Mucosa of rectum (tissue), 2 donors: ENCODE measurements at regions not wholly inside any gene's neighbourhood (a gene's known extent, or its start where the extent isn't known, plus 50 kb on each side); places are given as distances from the start of the nearest gene placed in this dataset.

Experiments used
- H3K27ac ChIP-seq, 2 donors: one replicate each; pipeline ENCODE4 v1.7.0; 2013; ENCODE audit warnings: inconsistent platforms in 2 of 2, low read depth in 2 of 2, low read length in 2 of 2
- H3K27me3 ChIP-seq, 2 donors: one replicate each; pipeline ENCODE4 v1.7.0; 2013; ENCODE audit warnings: low read length in 2 of 2; ENCODE audit not compliant: control insufficient read depth in 2 of 2, insufficient read depth in 2 of 2
- H3K36me3 ChIP-seq, 2 donors: one replicate each; pipeline ENCODE4 v1.7.0; 2013; ENCODE audit warnings: low read length in 2 of 2; ENCODE audit not compliant: control insufficient read depth in 2 of 2, insufficient read depth in 2 of 2
- H3K4me1 ChIP-seq, 2 donors: one replicate each; pipeline ENCODE4 v1.7.0; 2013; ENCODE audit warnings: low read length in 2 of 2, mild to moderate bottlenecking in 1 of 2; ENCODE audit not compliant: control insufficient read depth in 2 of 2, insufficient read depth in 2 of 2
- H3K4me3 ChIP-seq, 2 donors: one replicate each; pipeline ENCODE4 v1.7.0; 2013; ENCODE audit warnings: low read length in 2 of 2
- H3K9ac ChIP-seq, 2 donors: one replicate each; pipeline ENCODE4 v1.7.0; 2013; ENCODE audit warnings: low read length in 2 of 2, low read depth in 1 of 2, mild to moderate bottlenecking in 1 of 2
- H3K9me3 ChIP-seq, 2 donors: one replicate each; pipeline ENCODE4 v1.7.0; 2013; ENCODE audit warnings: low read length in 2 of 2; ENCODE audit not compliant: control insufficient read depth in 2 of 2
- donor health status: healthy.
- donor health status: Normal muscosa, but diverticular disease.

GRCh38 chr9:31950756-31951155 is 433.7 kb upstream of the ACO1 start:
- no peak overlapping the region for H3K9ac ChIP-seq
- no peak overlapping the region for H3K27ac ChIP-seq
- no peaks in the 10 kb centered on the region for H3K27me3 ChIP-seq
- no peaks in the 10 kb centered on the region for H3K36me3 ChIP-seq
- no peaks in the 10 kb centered on the region for H3K4me1 ChIP-seq
- no peak overlapping the region for H3K4me3 ChIP-seq
- H3K9me3 ChIP-seq: no peaks in the 10 kb centered on the region

- H3K27ac ChIP-seq: no peak overlapping the region
- no peaks in the 10 kb centered on the region for H3K36me3 ChIP-seq
- no peaks in the 10 kb centered on the region for H3K4me1 ChIP-seq
- peaks cover 0 to 3% of the 10 kb centered on the region in 2 donors for H3K9me3 ChIP-seq
- H3K9ac ChIP-seq: no peak overlapping the region
- H3K4me3 ChIP-seq: no peak overlapping the region
- H3K27me3 ChIP-seq: no peaks in the 10 kb centered on the region
These were observed 425.9 kb upstream of the ACO1 start for GRCh38 chr9:31958572-31958971.

- H3K36me3 ChIP-seq: no peaks in the 10 kb centered on the region
- no peak overlapping the region for H3K9ac ChIP-seq
- no peaks in the 10 kb centered on the region for H3K4me1 ChIP-seq
- H3K27me3 ChIP-seq: no peaks in the 10 kb centered on the region
- no peak overlapping the region for H3K27ac ChIP-seq
- H3K4me3 ChIP-seq: no peak overlapping the region
- no peaks in the 10 kb centered on the region for H3K9me3 ChIP-seq
These were observed 414.9 kb upstream of the ACO1 start for GRCh38 chr9:31969552-31969951.

DNA sequence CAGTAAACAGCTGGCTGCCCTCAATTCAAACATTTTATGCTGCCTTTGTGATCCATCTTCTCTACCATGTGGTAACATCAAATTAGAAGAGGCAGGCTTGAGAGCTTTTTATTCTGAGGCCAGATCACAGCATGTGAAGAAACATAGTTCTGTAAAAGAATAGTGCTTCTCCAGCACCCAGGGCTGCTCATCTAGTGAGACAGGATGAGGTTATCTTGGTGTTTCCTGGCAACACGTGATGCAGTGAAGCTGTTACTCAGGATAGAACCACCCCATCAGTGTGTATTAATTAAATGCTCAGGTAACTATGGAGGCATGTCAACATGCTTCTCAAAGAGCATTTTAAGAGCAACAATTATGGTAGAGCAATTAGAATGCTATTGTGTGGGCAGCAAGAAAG is 400.5 kb upstream of the ACO1 start:
- Histone ChIP-seq H3K9ac (no peak overlapping the region), H3K27ac (no peak overlapping the region), H3K9me3 (peaks cover 2 to 7% of the 10 kb centered on the region in 2 donors), H3K4me1 (no peaks in the 10 kb centered on the region), H3K36me3 (no peaks in the 10 kb centered on the region), H3K27me3 (no peaks in the 10 kb centered on the region), H3K4me3 (no peak overlapping the region)

- no peaks in the 10 kb centered on the region for H3K36me3 ChIP-seq
- no peaks in the 10 kb centered on the region for H3K27me3 ChIP-seq
- H3K27ac ChIP-seq: no peak overlapping the region
- no peak overlapping the region for H3K4me3 ChIP-seq
- no peaks in the 10 kb centered on the region for H3K9me3 ChIP-seq
- H3K9ac ChIP-seq: no peak overlapping the region
- no peaks in the 10 kb centered on the region for H3K4me1 ChIP-seq
These were observed 388.1 kb upstream of the ACO1 start for GRCh38 chr9:31996331-31996730.

- no peak overlapping the region for H3K9ac ChIP-seq
- H3K36me3 ChIP-seq: no peaks in the 10 kb centered on the region
- H3K27me3 ChIP-seq: no peaks in the 10 kb centered on the region
- no peak overlapping the region for H3K27ac ChIP-seq
- no peaks in the 10 kb centered on the region for H3K4me1 ChIP-seq
- no peak overlapping the region for H3K4me3 ChIP-seq
- H3K9me3 ChIP-seq: no peaks in the 10 kb centered on the region
These were observed 379.9 kb upstream of the ACO1 start for GRCh38 chr9:32004431-32005076.

DNA sequence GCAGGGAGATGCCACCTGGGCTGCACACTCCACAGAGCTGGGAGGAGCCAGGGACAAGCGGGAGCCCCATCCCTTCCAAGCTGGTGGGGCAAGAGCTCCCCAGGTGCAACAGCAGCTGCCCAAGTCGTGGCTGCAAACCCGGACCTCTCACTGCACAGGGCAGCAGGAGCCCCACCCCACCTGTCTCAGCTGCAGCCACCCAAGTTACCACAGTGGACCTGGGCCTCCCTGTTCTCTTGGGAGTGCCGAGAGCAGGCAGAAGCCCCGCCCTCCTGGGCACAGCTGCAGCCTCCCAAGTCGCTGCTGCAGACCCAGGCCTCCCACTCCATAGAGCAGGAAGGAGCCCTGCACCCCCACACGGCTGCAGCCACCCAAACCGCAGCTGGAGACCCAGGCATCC is 374.1 kb upstream of the ACO1 start:
- no peaks in the 10 kb centered on the region for H3K9me3 ChIP-seq
- no peak overlapping the region for H3K4me3 ChIP-seq

GRCh38 chr9:32011049-32011448 is 373.4 kb upstream of the ACO1 start:
- no peak overlapping the region for H3K4me3 ChIP-seq
- no peaks in the 10 kb centered on the region for H3K36me3 ChIP-seq
- no peak overlapping the region for H3K27ac ChIP-seq
- H3K4me1 ChIP-seq: no peaks in the 10 kb centered on the region
- H3K9me3 ChIP-seq: no peaks in the 10 kb centered on the region
- no peak overlapping the region for H3K9ac ChIP-seq
- no peaks in the 10 kb centered on the region for H3K27me3 ChIP-seq

More for the DNA sequence above, 374.1 kb upstream of the ACO1 start:
- Histone ChIP-seq H3K27ac (no peak overlapping the region), H3K9ac (no peak overlapping the region), H3K27me3 (no peaks in the 10 kb centered on the region), H3K36me3 (no peaks in the 10 kb centered on the region), H3K4me1 (no peaks in the 10 kb centered on the region)

DNA sequence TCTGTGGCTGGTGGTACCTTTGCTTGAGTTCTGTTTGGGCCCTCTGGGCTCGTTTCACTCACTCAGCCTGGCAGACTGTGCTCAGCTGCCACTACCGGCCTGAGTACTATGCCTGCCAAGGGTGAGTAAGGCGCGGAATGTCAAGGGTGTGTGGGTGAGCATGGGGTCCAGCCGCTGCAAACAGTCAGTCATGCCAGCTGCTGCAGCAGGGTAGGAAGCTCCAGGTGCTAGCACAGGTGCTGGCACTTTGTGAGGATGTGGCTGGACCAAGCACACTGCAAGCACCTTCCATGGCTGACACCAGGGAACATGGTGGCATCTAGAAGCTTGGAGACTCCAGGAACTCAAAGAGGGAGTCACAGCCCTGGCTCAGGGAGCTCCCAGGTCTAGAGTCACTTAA is 368.6 kb upstream of the ACO1 start:
- no peaks in the 10 kb centered on the region for H3K4me1 ChIP-seq
- no peaks in the 10 kb centered on the region for H3K9me3 ChIP-seq
- H3K4me3 ChIP-seq: no peak overlapping the region
- no peaks in the 10 kb centered on the region for H3K36me3 ChIP-seq
- no peak overlapping the region for H3K9ac ChIP-seq
- H3K27me3 ChIP-seq: no peaks in the 10 kb centered on the region
- H3K27ac ChIP-seq: no peak overlapping the region

DNA sequence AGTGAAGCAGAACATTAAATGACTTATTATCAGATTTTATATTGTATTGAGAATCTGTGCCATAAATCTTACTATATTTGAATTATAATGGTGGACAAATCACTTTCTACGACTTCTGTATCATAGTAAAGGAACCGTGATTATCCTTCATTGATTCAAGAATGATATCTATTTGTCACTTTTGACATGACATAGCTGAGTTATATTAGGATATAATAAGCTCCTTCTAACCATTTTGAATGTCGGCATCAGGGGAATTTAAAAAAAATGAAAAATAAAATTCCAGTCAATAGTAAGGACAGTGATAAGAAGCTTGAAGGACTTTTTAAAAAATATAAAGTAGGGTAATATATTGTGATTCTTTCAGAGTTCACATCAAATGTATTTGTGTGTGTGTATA is 338.9 kb upstream of the ACO1 start:
- H3K9me3 ChIP-seq: no peaks in the 10 kb centered on the region
- no peaks in the 10 kb centered on the region for H3K4me1 ChIP-seq
- H3K4me3 ChIP-seq: no peak overlapping the region
- H3K27ac ChIP-seq: no peak overlapping the region
- no peaks in the 10 kb centered on the region for H3K27me3 ChIP-seq
- no peak overlapping the region for H3K9ac ChIP-seq
- H3K36me3 ChIP-seq: no peaks in the 10 kb centered on the region

GRCh38 chr9:32067261-32067660 is 317.2 kb upstream of the ACO1 start:
- H3K4me1 ChIP-seq: no peaks in the 10 kb centered on the region
- H3K36me3 ChIP-seq: no peaks in the 10 kb centered on the region
- H3K4me3 ChIP-seq: no peak overlapping the region
- H3K27ac ChIP-seq: no peak overlapping the region
- H3K9me3 ChIP-seq: no peaks in the 10 kb centered on the region
- H3K9ac ChIP-seq: no peak overlapping the region
- H3K27me3 ChIP-seq: no peaks in the 10 kb centered on the region
